Gastroesophageal sphincter (tissue), 4 donors: ENCODE measurements at regions not wholly inside any gene's neighbourhood (a gene's known extent, or its start where the extent isn't known, plus 50 kb on each side); places are given as distances from the start of the nearest gene placed in this dataset.

Experiments used
- ATAC-seq: fragments of 150-250 bp; one replicate; pipeline ENCODE4 v1.9.1; 2016; ENCODE audit warnings: mild to moderate bottlenecking, moderate library complexity
- H3K27ac ChIP-seq, 4 donors: fragments of 200-600 bp; sonication (generic) in 3 of 4; 1 replicate in 3 of 4; 2 replicates in 1 of 4; pipeline ENCODE4 v1.5.1; 2016 to 2019
- H3K27me3 ChIP-seq: fragments of 200-600 bp; sonication (generic); one replicate; pipeline ENCODE4 v1.5.1; 2019
- H3K36me3 ChIP-seq, 2 donors: fragments of 200-600 bp; sonication (generic); one replicate each; pipeline ENCODE4 v1.5.1; 2019; ENCODE audit warnings: control low read depth in 1 of 2
- H3K4me1 ChIP-seq, 3 donors: fragments of 200-600 bp; sonication (generic); 1 replicate in 2 of 3; 2 replicates in 1 of 3; pipeline ENCODE4 v1.5.1; 2016 to 2019; ENCODE audit warnings: control low read depth in 2 of 3
- H3K4me3 ChIP-seq, 2 donors: fragments of 200-600 bp; sonication (generic); one replicate each; pipeline ENCODE4 v1.5.1; 2019; ENCODE audit warnings: mild to moderate bottlenecking in 1 of 2, moderate library complexity in 1 of 2
- H3K9me3 ChIP-seq, 3 donors: fragments of 200-600 bp; sonication (generic); one replicate each; pipeline ENCODE4 v1.5.1; 2017 to 2019; ENCODE audit warnings: control low read depth in 2 of 3
- EP300 ChIP-seq: sonication (generic); formaldehyde crosslinking; IDR thresholded peaks from one replicate; pipeline ENCODE4 v1.6.1; 2017; ENCODE audit warnings: antibody characterized with exemption, mild to moderate bottlenecking
- POLR2A ChIP-seq, 2 donors: fragments of 450-650 bp; IDR thresholded peaks; one replicate each; pipeline ENCODE4 v1.6.1; 2017; ENCODE audit warnings: antibody characterized with exemption in 2 of 2, mild to moderate bottlenecking in 2 of 2, moderate library complexity in 1 of 2
- POLR2AphosphoS5 ChIP-seq: sonication (generic); formaldehyde crosslinking; IDR thresholded peaks from one replicate; pipeline ENCODE4 v1.6.1; 2017; ENCODE audit warnings: antibody characterized with exemption
- WGBS, 2 donors: methylation state at CpG; one replicate each; pipeline ENCODE4 v1.1.5; 2018; ENCODE audit warnings: low coverage in 1 of 2; 5-methylcytosine and 5-hydroxymethylcytosine counted together
- TF ChIP-seq, protein P1 (sequence below), 4 experiments: fragments of 200-600 bp in 2 of 4; fragments of 450-650 bp in 2 of 4; sonication (generic) in 1 of 4; IDR thresholded peaks; one replicate each; pipeline ENCODE4 v1.5.1; 2017 to 2019; ENCODE audit warnings: antibody characterized with exemption in 4 of 4, mild to moderate bottlenecking in 2 of 4, moderate library complexity in 2 of 4

DNA sequence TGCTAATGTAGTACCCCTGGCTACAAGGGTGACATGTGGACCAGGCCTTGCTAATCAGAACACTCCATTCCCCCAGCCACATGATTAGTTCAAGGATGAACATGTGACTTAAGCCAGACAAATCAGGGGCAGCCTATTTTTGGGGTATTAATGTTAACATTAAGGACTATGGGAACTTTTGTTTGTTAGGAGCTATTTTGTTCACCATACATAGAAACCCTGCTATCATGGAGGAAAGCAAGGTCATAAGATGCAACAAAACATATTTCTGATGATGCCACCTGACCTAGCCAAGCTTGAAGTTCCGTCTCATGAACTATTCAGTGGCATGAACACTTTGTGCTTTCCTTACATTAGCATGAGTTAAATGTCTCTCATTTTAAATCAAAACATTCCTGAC is 90.8 kb upstream of the PELI2 start:
- 83 to 100% methylated on average over 1 of the region's 1 CpG for WGBS, 2 donors
- H3K9me3 ChIP-seq: no peaks in the 10 kb centered on the region
- TF ChIP-seq, protein P1, sequence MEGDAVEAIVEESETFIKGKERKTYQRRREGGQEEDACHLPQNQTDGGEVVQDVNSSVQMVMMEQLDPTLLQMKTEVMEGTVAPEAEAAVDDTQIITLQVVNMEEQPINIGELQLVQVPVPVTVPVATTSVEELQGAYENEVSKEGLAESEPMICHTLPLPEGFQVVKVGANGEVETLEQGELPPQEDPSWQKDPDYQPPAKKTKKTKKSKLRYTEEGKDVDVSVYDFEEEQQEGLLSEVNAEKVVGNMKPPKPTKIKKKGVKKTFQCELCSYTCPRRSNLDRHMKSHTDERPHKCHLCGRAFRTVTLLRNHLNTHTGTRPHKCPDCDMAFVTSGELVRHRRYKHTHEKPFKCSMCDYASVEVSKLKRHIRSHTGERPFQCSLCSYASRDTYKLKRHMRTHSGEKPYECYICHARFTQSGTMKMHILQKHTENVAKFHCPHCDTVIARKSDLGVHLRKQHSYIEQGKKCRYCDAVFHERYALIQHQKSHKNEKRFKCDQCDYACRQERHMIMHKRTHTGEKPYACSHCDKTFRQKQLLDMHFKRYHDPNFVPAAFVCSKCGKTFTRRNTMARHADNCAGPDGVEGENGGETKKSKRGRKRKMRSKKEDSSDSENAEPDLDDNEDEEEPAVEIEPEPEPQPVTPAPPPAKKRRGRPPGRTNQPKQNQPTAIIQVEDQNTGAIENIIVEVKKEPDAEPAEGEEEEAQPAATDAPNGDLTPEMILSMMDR (IDR thresholded peaks at IDR 0.05): no peak
- TF ChIP-seq POLR2AphosphoS5: no peak
- TF ChIP-seq POLR2A (IDR thresholded peaks at IDR 0.05): no peak
- no peak for TF ChIP-seq EP300
- peaks cover 0 to 11% (median 0%) of the 10 kb centered on the region in 3 donors for H3K4me1 ChIP-seq
- H3K27me3 ChIP-seq: no peaks in the 10 kb centered on the region
- H3K27ac ChIP-seq: no peak overlapping the region
- ATAC-seq: no peak
- H3K36me3 ChIP-seq: no peaks in the 10 kb centered on the region
- H3K4me3 ChIP-seq: no peak overlapping the region

DNA sequence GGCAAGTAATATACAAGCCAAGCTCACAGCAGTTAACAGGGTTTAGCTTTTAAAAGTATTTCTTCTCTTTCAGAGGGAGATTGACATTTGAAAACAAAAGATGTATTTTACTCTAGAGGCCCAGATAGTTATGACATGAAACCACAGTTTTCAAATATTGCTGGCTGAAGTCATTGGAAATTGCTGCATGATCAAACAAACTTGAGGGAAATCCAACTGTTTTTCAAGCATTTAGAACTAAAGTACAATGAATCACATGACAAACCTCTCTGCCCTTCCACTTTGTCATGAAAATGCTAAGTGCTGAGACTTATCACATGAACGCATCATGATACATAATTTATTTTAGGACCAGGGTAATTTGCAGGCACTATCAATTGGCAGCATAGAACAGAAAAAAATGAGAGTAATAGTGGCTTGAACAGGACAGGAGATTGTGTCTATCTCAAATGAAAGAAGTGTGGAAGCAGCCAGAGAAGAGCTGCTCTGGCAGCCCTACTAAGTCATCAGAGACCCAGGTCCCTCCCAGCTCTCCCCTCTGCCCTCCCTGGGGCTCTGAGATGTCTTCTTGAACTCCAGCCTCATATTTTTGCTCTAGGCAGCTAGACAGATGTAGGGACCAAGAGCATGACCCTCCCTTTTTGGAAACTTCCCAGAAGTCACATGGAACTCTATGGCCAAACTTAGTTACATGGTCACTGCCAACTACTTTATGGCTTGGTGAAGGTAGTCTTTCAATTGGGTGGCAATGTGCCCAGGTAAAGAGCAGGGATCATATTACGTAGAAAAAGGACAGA is 90.1 kb upstream of the PELI2 start:
- Histone ChIP-seq H3K27ac (no peak overlapping the region), H3K36me3 (no peaks in the 10 kb centered on the region), H3K9me3 (no peaks in the 10 kb centered on the region), H3K4me3 (no peak overlapping the region), H3K4me1 (peaks cover 0 to 11% (median 0%) of the 10 kb centered on the region in 3 donors), H3K27me3 (no peaks in the 10 kb centered on the region)
- 51 to 83% methylated on average over 2 of the region's 2 CpGs for WGBS, 2 donors
- no peak for TF ChIP-seq POLR2AphosphoS5
- ATAC-seq: no peak

DNA sequence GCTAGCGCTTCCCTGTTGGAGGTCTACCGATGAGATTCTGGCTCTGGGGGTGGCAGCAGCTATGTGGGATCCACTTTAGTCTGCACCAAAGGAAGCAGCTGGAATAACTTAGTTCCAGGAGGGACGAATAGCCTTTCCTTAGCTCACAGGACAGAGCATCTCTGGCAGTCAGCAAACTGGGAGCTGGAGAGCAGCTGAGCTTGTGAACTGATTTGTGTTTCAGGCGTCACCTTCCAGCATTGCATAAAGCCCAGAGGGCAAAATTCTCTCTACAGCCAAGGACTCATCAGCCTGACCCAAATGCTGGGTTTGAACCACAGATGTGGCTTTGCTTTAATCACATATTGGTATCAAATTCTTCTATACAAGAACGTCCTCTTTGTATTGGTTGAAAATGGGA is 81.9 kb upstream of the PELI2 start:
- ATAC-seq: no peak
- Histone ChIP-seq H3K9me3 (no peaks in the 10 kb centered on the region), H3K4me1 (no peaks in the 10 kb centered on the region), H3K36me3 (no peaks in the 10 kb centered on the region), H3K4me3 (no peak overlapping the region), H3K27me3 (no peaks in the 10 kb centered on the region), H3K27ac (no peak overlapping the region)
- no peak for TF ChIP-seq POLR2AphosphoS5
- TF ChIP-seq, protein P1 (IDR thresholded peaks at IDR 0.05): no peak
- no peak for TF ChIP-seq POLR2A (IDR thresholded peaks at IDR 0.05)
- no peak for TF ChIP-seq EP300
- 73 to 95% methylated on average over 1 to 4 of the region's 5 CpGs for WGBS, 2 donors

DNA sequence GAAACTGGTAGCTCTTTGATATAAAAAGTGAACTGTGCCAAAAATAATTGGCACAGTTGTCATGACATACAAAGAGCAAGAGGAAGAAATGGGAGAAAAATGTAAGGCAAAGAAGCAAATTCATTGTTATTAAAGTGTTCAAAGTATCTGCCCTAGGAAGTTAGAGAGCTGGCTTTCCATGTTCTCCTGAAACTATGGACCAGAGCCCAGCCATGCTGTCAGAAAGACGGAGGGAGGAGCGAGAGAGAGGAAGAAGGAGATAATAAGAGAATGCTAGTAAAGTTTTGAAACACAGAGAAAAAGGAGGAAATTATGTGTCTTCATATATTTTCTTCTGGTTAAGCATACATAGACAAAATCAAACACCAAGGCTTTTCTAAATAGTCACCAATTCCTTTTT is 78.1 kb upstream of the PELI2 start:
- 20 to 40% methylated on average over 2 of the region's 2 CpGs for WGBS, 2 donors
- ATAC-seq: no peak
- H3K27ac ChIP-seq: no peak overlapping the region

DNA sequence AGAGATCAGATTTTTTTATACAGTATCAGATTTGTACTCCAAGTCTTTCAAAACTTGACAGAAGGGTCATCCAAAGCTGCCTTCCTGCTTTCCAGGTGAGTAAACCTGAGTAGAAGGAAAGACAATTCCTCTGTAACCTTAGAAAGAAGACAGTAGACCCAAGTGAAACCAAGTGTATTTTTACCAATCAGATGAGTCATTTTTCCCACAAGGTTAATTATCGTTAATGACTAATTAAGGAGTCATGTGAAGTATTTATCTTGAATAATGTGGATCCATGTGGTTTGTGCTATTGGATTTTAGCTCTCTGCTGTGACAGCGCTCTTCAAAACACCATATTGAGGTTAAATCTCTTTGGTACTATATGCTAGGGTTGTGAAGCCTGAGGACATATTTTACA is 74.0 kb upstream of the PELI2 start:
- WGBS, 2 donors: 94 to 100% methylated on average over 2 of the region's 2 CpGs
- H3K9me3 ChIP-seq: no peaks in the 10 kb centered on the region
- H3K4me3 ChIP-seq: no peak overlapping the region
- no peak overlapping the region for H3K27ac ChIP-seq
- no peaks in the 10 kb centered on the region for H3K36me3 ChIP-seq
- no peaks in the 10 kb centered on the region for H3K27me3 ChIP-seq
- no peak for ATAC-seq
- TF ChIP-seq EP300 (no peak), POLR2A (IDR thresholded peaks at IDR 0.05) (no peak), POLR2AphosphoS5 (no peak)
- TF ChIP-seq, protein P1 (IDR thresholded peaks at IDR 0.05): no peak
- no peaks in the 10 kb centered on the region for H3K4me1 ChIP-seq

More for the DNA sequence above, 78.1 kb upstream of the PELI2 start:
- Histone ChIP-seq H3K9me3 (no peaks in the 10 kb centered on the region), H3K4me3 (no peak overlapping the region), H3K27me3 (no peaks in the 10 kb centered on the region), H3K36me3 (no peaks in the 10 kb centered on the region), H3K4me1 (no peaks in the 10 kb centered on the region)
- TF ChIP-seq, protein P1 (IDR thresholded peaks at IDR 0.05): no peak
- TF ChIP-seq POLR2AphosphoS5 (no peak), EP300 (no peak)
